ENCODE measurements at regions not wholly inside any gene's neighbourhood (a gene's known extent, or its start where the extent isn't known, plus 50 kb on each side); places are given as distances from the start of the nearest gene placed in this dataset.

- intact Hi-C loops (cut with micrococcal nuclease) = loop anchor here (1.0 kb wide), 1 partner anchor 15 kb away; no protein-coding TSS in a partner anchor
- no peak for ATAC-seq
- no peak for DNase-seq
These were observed 82.0 kb upstream of the ARHGAP32 start for GRCh38 chr11:129273944-129274711.

- intact Hi-C loops (cut with micrococcal nuclease) = loop anchor here (1.0 kb wide), 1 partner anchor 14 kb away; no protein-coding TSS in a partner anchor
- ATAC-seq = no peak
- no peak for DNase-seq
These were observed 81.2 kb upstream of the ARHGAP32 start for GRCh38 chr11:129273322-129273721.

DNA sequence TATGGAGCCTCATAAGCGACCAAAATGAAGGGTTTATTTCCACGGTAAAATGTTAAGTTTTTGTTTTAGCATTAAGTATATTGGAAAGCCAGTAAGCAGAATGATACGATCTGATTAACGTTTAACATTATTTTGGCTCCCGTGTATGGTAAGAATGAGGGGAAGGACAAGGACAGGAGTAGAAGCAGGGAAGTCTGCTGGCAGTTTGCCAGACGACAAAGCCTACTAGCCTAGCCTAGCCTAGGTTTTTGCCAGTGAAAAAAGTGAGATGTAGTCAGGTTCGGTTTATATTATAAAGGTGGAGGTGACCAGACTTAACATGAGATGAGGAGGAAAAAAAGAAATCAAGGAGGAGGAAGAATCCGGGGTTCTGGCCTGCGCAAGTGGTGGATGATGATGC lies 78.9 kb upstream of the ARHGAP32 start:
- DNase-seq (no peak), ATAC-seq (no peak)
- intact Hi-C loops (cut with micrococcal nuclease) = no loop called here

DNA sequence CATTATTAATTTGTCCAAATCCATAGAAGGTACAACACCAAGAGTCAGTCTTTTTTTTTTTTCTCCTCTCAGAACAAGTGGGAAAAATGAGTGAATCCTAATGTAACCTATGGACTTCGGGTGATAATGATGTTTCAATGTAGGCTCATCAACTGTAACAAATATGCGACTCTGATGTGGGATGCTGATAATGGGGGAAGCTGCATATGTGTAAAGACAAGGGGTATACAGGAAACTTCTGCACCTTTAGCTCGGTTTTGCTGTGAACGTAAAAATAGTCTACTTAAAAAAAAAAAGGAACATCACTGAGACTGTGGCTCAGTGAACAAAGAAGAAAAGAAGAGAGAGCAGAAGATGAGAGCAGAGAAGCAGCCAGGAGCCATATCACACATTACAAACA lies 78.3 kb upstream of the ARHGAP32 start:
- intact Hi-C loops (cut with micrococcal nuclease) = no loop called here
- ATAC-seq = no peak
- no peak for DNase-seq

DNA sequence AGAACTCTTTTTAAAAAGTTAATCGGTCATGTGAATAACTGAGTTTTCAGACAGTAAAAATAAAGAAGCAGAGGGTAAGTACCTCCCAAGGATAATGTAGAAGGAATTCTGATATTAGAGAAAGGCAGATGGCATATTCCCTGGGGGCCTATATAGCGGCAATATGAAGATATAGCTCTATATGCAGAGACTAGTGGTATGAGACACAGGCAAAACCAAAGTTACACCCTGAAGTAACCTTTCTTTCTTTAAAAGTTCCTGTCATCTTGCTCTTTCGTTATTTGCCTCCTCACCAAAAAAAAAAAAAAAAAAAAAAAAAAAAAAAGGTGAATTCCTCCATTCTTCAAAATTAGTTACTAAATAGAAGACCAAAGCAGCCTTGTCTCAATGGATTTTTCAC lies 76.2 kb upstream of the ARHGAP32 start:
- ATAC-seq (no peak), DNase-seq (no peak)
- intact Hi-C loops (cut with micrococcal nuclease) = no loop called here

- intact Hi-C loops (cut with micrococcal nuclease) = no loop called here
- ATAC-seq (no peak), DNase-seq (no peak)
These were observed 75.6 kb upstream of the ARHGAP32 start for GRCh38 chr11:129267716-129268115.

DNA sequence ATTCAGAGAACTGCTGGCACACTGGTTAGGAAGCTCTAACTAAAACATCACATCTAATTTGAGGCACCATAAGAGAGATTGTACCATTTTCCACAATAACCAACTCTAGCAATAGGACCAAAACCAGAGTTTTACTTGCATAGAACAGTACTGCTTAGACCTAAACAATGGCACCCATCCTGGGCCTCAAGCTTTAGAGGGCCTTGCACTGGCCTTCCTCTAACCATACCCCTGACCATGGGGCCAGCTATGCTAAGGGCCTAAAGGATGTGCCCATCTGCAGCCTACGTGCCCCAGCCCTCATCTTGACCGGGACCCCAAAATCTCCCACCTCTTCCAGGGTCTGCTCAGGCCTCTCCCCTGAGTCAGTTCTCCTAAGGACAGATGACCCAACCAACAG lies 74.4 kb upstream of the ARHGAP32 start:
- DNase-seq (no peak), ATAC-seq (no peak)
- intact Hi-C loops (cut with micrococcal nuclease) = no loop called here

GRCh38 chr11:129265125-129265788 lies 73.1 kb upstream of the ARHGAP32 start:
- ATAC-seq = no peak
- no peak for DNase-seq
- intact Hi-C loops (cut with micrococcal nuclease) = no loop called here

GRCh38 chr11:129264114-129264513 lies 72.0 kb upstream of the ARHGAP32 start:
- no peak for DNase-seq
- no peak for ATAC-seq
- intact Hi-C loops (cut with micrococcal nuclease) = no loop called here

DNA sequence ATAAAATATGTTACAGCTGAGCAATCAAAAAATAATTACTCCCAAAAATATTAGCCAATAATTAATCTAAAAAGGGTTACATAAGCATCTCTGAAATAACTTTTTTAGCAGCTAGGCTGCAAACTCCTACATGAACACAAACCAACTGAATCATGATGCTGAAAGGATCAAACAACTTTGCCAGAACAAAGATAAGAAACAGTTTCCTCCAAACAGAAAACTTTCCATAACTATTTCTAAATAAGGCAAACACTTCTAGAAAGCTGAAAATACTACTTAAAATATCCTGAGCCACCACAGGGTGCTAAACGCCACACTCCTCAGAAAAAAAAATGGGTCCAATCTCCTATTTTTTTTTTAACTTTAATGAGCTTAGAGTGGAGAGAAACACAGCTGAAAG lies 68.6 kb upstream of the ARHGAP32 start:
- intact Hi-C loops (cut with micrococcal nuclease) = no loop called here
- no peak for DNase-seq
- no peak for ATAC-seq

DNA sequence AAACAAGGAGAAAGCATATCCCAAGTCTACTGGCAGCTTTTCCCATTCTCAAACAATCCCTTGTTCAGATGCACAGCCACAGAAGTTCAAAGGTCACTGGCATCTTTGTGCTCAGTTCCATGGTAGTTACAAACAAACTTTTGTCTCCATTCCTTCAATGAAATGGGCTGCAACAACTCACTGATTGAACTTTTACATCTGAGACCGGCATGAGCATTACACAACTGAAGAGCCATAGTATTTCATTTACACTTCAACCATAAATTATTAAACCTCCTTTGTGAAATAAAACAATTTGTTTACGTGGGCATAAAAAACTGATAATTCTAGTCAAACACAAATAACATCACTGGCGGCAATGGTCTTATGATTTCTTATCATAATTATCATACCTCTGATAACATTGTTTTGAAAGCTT lies 67.8 kb upstream of the ARHGAP32 start:
- intact Hi-C loops (cut with micrococcal nuclease) = loop anchor here (1.0 kb wide), 1 partner anchor 13 kb away; no protein-coding TSS in a partner anchor
- DNase-seq = no peak
- ATAC-seq = no peak

- ATAC-seq (no peak), DNase-seq (no peak)
- intact Hi-C loops (cut with micrococcal nuclease) = no loop called here
These were observed 66.1 kb upstream of the ARHGAP32 start for GRCh38 chr11:129258205-129258604.

DNA sequence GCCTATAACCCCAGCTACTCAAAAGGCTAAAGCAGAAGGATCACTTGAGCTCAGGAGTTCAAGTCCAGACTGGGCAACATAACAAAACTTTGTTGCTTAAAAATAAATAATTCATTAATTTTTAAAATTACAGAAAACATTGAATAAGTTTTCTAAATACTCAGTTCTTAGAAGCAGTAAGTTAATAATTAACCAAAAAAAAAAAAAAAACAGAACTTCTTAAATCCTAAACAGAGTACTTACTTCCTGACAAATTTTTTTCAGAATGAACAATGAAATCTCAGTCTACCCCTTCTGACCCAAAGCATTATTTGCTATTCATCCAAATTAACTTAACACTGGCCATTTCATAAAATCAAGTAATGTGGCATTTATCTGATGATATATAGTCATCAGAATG lies 65.4 kb upstream of the ARHGAP32 start:
- intact Hi-C loops (cut with micrococcal nuclease) = no loop called here
- ATAC-seq = no peak
- DNase-seq = no peak

DNA sequence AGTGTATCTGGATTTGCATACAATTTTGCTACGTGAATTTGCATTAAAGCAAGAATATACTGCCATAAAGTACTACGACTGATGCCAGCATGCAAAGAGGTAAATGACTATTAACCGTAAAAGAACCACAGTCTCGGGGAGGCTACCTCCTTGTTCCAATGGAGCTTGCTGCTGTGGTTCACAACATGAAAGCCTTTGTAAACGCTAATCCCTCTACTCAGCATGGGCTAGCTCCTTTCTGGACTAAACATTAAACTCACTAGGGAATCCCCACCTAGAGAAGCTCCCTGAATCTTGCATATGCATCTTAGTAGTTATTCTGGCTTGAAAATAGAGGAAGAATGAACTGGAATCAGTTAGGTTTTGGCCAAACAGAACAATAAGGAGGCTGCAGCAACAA lies 60.5 kb upstream of the ARHGAP32 start:
- DNase-seq = no peak
- ATAC-seq = no peak
- intact Hi-C loops (cut with micrococcal nuclease) = no loop called here

GRCh38 chr11:129251067-129251466 lies 58.9 kb upstream of the ARHGAP32 start:
- ATAC-seq = no peak
- intact Hi-C loops (cut with micrococcal nuclease) = no loop called here

DNA sequence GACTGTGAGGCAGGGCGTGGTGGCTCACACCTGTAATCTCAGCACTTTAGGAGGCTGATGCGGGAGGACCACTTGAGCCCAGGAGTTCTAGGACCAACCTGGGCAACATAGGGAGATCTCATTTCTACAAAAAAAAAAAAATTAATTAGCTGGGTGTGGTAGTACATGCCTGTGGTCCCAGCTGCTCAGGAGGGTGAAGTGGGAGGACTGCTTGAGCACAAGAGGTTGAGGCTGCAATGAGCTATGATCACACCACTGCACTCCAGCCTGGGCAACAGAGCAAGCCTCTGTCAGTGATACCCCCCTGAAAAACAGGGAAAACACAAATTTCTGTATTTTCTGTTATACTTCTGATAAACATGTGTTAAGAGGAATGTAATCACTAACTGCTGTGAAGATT lies 57.8 kb upstream of the ARHGAP32 start:
- intact Hi-C loops (cut with micrococcal nuclease) = no loop called here
- DNase-seq (no peak), ATAC-seq (no peak)

More at GRCh38 chr11:129251067-129251466, 58.9 kb upstream of the ARHGAP32 start:
- no peak for DNase-seq

GRCh38 chr11:129249351-129249750 lies 57.2 kb upstream of the ARHGAP32 start:
- no peak for DNase-seq
- intact Hi-C loops (cut with micrococcal nuclease) = no loop called here
- ATAC-seq = no peak

DNA sequence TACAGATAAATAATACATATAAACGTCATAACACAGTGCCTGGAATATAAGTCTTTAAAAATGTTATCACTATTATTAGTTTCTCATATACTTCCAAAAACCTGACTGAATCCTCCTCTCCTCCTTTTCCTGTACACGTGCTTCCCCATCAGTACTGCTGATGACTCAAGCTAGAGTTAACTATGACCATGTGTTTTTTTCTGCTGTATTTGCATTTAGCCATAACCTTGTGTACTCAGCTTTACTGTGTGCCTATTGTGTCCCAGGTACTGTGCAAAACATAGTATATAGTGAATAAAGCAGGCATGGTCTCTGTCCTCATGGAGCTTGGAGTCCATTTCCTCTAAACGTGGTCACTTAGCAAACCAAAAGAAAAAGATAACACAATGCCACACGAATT lies 56.5 kb upstream of the ARHGAP32 start:
- intact Hi-C loops (cut with micrococcal nuclease) = no loop called here
- no peak for ATAC-seq
- DNase-seq = no peak

DNA sequence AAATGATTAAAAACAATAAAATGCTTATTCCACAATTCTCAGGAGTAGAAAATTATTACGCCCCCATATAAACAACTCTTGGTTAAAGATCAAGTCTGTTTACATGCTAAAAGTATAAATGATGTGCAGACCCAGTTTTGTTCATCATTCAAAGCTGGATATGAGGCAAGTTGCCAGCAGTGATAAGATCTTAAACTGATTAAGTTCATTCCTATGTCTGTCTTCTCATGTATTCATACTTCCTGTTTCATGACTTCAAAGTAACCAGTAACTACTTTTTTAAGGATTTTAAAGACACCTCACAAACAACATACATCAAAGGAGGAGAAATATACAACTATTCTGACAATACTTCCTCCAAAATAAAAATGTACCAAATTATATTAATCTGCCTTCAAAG lies 55.0 kb upstream of the ARHGAP32 start:
- ATAC-seq = no peak
- intact Hi-C loops (cut with micrococcal nuclease) = no loop called here

GRCh38 chr11:129242855-129243254 lies 50.7 kb upstream of the ARHGAP32 start:
- ATAC-seq (no peak), DNase-seq (no peak)
- intact Hi-C loops (cut with micrococcal nuclease) = no loop called here

More for the DNA sequence above, 55.0 kb upstream of the ARHGAP32 start:
- no peak for DNase-seq

Data from left ventricle myocardium superior (tissue), 1 donor.